HG03175 (cell line): ENCODE measurements at regions not wholly inside any gene's neighbourhood (a gene's known extent, or its start where the extent isn't known, plus 50 kb on each side); places are given as distances from the start of the nearest gene placed in this dataset.

Experiments
- ATAC-seq: cut with Tn5 transposase; IDR thresholded peaks from one replicate; pipeline ENCODE4 v1.9.1; 2021; ENCODE audit warnings: mild to moderate bottlenecking, moderate library complexity; ENCODE audit not compliant: unreplicated experiment

GRCh38 chr10:28077889-28078288 is 79.0 kb upstream of the ODAD2 start:
- no peak for ATAC-seq

GRCh38 chr10:28075424-28075823 is 76.5 kb upstream of the ODAD2 start:
- no peak for ATAC-seq

GRCh38 chr10:28072573-28072972 is 73.7 kb upstream of the ODAD2 start:
- ATAC-seq = no peak

GRCh38 chr10:28060031-28060607 is 61.2 kb upstream of the ODAD2 start:
- ATAC-seq = no peak

GRCh38 chr10:28058746-28059145 is 59.9 kb upstream of the ODAD2 start:
- no peak for ATAC-seq

GRCh38 chr10:28054228-28054860 is 55.5 kb upstream of the ODAD2 start:
- ATAC-seq = no peak

GRCh38 chr10:28049286-28049685 is 50.4 kb upstream of the ODAD2 start:
- no peak for ATAC-seq
